ENCODE measurements at regions not wholly inside any gene's neighbourhood (a gene's known extent, or its start where the extent isn't known, plus 50 kb on each side); places are given as distances from the start of the nearest gene placed in this dataset.

- H3K27ac ChIP-seq (ENCODE audit: low read depth, low read length, poor library complexity, severe bottlenecking), result no peak overlapping the region
- no peaks in the 10 kb centered on the region for H3K4me1 ChIP-seq (ENCODE audit: insufficient read depth, low read length, poor library complexity, severe bottlenecking)
- no peak for TF ChIP-seq EZH2 (IDR thresholded peaks at IDR 0.05; ENCODE audit: borderline replicate concordance, low read depth, low read length, poor library complexity, severe bottlenecking)
- TF ChIP-seq, protein P1, sequence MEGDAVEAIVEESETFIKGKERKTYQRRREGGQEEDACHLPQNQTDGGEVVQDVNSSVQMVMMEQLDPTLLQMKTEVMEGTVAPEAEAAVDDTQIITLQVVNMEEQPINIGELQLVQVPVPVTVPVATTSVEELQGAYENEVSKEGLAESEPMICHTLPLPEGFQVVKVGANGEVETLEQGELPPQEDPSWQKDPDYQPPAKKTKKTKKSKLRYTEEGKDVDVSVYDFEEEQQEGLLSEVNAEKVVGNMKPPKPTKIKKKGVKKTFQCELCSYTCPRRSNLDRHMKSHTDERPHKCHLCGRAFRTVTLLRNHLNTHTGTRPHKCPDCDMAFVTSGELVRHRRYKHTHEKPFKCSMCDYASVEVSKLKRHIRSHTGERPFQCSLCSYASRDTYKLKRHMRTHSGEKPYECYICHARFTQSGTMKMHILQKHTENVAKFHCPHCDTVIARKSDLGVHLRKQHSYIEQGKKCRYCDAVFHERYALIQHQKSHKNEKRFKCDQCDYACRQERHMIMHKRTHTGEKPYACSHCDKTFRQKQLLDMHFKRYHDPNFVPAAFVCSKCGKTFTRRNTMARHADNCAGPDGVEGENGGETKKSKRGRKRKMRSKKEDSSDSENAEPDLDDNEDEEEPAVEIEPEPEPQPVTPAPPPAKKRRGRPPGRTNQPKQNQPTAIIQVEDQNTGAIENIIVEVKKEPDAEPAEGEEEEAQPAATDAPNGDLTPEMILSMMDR (conservative IDR thresholded peaks at IDR 0.05; ENCODE audit: low read depth, low read length), result no peak
- H3K9me3 ChIP-seq (ENCODE audit: low read depth, low read length, poor library complexity, severe bottlenecking), result no peaks in the 10 kb centered on the region
- CTCF ChIA-PET, result no interaction called here
- DNase-seq (ENCODE audit: low spot score), result no peak
- intact Hi-C loops (cut with micrococcal nuclease; ENCODE audit: unreplicated experiment), result no loop called here
- H3K4me3 ChIP-seq (ENCODE audit: low read depth, low read length, poor library complexity, severe bottlenecking), result no peak overlapping the region
- no TSS peak for BruUV-seq (replicated peaks)
- POLR2A ChIA-PET (ENCODE audit: low non-redundant PET), result no interaction called here
- H3K27me3 ChIP-seq (replicated peaks; ENCODE audit: insufficient read depth, low read depth, low read length, poor library complexity), result no peaks in the 10 kb centered on the region
- no peaks in the 10 kb centered on the region for H3K36me3 ChIP-seq (ENCODE audit: insufficient read depth, low read length, poor library complexity, severe bottlenecking)
These were observed 487.6 kb downstream of the PREX1 start for GRCh38 chr20:48339986-48340882.

DNA sequence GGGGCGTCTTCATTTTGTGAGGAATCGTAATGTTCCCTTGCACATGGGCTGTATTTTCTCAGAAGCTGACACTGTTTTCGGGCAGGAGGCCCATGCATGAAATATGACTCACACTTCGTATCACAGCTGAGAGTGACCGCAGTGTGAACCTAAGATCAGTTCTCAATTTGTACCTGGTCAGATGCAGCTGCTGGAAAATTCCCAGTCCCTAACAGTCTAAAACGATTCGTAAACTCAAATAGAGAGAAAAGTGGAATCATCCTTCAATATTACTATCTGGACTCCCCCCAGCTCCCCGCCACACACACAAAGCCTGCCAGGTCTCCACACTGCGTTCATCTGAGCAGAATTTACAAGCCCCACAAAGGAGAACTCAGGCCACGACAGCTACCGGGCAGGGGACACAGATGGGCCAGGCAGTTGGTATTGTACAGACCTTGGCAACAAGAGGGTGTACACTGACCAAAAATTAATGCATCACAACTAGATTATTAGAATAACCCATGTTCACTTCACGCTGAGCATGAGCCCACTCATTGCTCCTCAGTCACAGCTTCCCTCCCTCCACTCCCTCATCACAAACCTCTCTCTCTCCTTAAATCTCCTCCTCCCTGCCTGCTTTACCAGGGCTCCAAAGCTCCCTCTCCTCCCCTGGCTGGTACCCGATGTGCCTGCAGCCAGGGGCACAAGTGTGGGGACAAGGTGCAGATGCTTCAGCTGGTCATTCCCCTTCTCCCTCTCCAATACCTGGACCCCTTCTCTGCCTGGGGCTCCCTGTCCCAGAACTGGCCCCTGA, 488.4 kb downstream of the PREX1 start:
- CTCF ChIA-PET, result no interaction called here
- no peak overlapping the region for H3K4me3 ChIP-seq (ENCODE audit: low read depth, low read length, poor library complexity, severe bottlenecking)
- BruUV-seq (replicated peaks), result no TSS peak
- DNase-seq (ENCODE audit: low spot score), result no peak
- no peaks in the 10 kb centered on the region for H3K27me3 ChIP-seq (replicated peaks; ENCODE audit: insufficient read depth, low read depth, low read length, poor library complexity)
- intact Hi-C loops (cut with micrococcal nuclease; ENCODE audit: unreplicated experiment), result no loop called here
- no peak overlapping the region for H3K27ac ChIP-seq (ENCODE audit: low read depth, low read length, poor library complexity, severe bottlenecking)
- POLR2A ChIA-PET (ENCODE audit: low non-redundant PET), result no interaction called here
- no peaks in the 10 kb centered on the region for H3K9me3 ChIP-seq (ENCODE audit: low read depth, low read length, poor library complexity, severe bottlenecking)
- no peaks in the 10 kb centered on the region for H3K36me3 ChIP-seq (ENCODE audit: insufficient read depth, low read length, poor library complexity, severe bottlenecking)
- no peaks in the 10 kb centered on the region for H3K4me1 ChIP-seq (ENCODE audit: insufficient read depth, low read length, poor library complexity, severe bottlenecking)
- TF ChIP-seq, protein P1 (conservative IDR thresholded peaks at IDR 0.05; ENCODE audit: low read depth, low read length), result no peak
- TF ChIP-seq EZH2 (IDR thresholded peaks at IDR 0.05; ENCODE audit: borderline replicate concordance, low read depth, low read length, poor library complexity, severe bottlenecking), result no peak

DNA sequence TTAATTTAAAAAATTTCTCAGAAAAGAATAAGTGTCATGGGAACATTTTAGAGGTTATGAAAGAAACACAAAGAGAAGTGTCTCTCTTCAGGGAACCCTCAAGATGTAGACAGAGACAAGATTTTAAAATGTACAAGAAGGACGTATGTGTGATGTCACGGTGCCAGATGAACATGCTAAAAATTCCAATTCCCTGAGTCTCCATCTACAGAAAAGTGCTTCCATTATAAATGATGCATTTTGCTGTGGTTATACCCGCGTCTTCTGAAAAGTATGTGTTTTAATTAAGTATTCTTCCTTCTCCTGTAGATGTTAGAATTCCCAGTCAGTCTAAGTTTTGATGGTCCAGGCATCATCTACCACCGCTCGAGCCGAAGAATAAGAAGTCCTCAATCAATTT, 489.1 kb downstream of the PREX1 start:
- no peak overlapping the region for H3K27ac ChIP-seq (ENCODE audit: low read depth, low read length, poor library complexity, severe bottlenecking)
- TF ChIP-seq, protein P1 (conservative IDR thresholded peaks at IDR 0.05; ENCODE audit: low read depth, low read length), result no peak
- TF ChIP-seq EZH2 (IDR thresholded peaks at IDR 0.05; ENCODE audit: borderline replicate concordance, low read depth, low read length, poor library complexity, severe bottlenecking), result no peak
- ChIA-PET CTCF (no interaction called here), POLR2A (ENCODE audit: low non-redundant PET) (no interaction called here)
- H3K36me3 ChIP-seq (ENCODE audit: insufficient read depth, low read length, poor library complexity, severe bottlenecking), result no peaks in the 10 kb centered on the region
- no peaks in the 10 kb centered on the region for H3K9me3 ChIP-seq (ENCODE audit: low read depth, low read length, poor library complexity, severe bottlenecking)
- BruUV-seq (replicated peaks), result no TSS peak
- no peaks in the 10 kb centered on the region for H3K27me3 ChIP-seq (replicated peaks; ENCODE audit: insufficient read depth, low read depth, low read length, poor library complexity)
- H3K4me1 ChIP-seq (ENCODE audit: insufficient read depth, low read length, poor library complexity, severe bottlenecking), result no peaks in the 10 kb centered on the region
- no peak overlapping the region for H3K4me3 ChIP-seq (ENCODE audit: low read depth, low read length, poor library complexity, severe bottlenecking)
- DNase-seq (ENCODE audit: low spot score), result no peak
- intact Hi-C loops (cut with micrococcal nuclease; ENCODE audit: unreplicated experiment), result no loop called here

Measured in A673 (cell line).